ENCODE measurements at regions not wholly inside any gene's neighbourhood (a gene's known extent, or its start where the extent isn't known, plus 50 kb on each side); places are given as distances from the start of the nearest gene placed in this dataset.

DNA sequence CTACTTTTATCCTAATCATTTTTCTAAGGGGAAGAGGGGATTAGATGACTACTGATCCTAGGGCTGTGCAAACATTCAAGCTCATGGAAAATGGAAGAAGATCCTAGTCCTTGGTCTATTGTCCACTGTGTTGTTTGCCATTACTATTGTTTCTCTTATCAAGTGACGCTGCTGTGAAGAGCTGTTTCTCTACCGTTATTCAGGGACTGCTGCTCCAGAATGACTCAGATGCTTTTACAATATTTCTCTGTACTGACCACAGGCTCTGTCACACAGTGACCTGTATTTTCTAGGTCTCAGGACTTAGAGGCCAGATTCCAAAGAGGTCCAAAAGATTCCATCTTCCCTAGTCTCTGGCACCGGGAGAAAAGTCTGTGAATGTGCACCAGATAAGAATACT is 159.5 kb upstream of the CHD1 start:
- no peaks in the 10 kb centered on the region for H3K79me1 ChIP-seq (ENCODE audit: low read depth, low read length)
- H3K23ac ChIP-seq (ENCODE audit: insufficient read length), result no peak overlapping the region
- H2BK120ac ChIP-seq (replicated peaks; ENCODE audit: low read depth, low read length), result no peak overlapping the region
- ChIA-PET POLR2A (ENCODE audit: partially characterized antibody) (no interaction called here), CTCF (ENCODE audit: partially characterized antibody) (interaction anchor here (1.2 to 2.0 kb wide), 2 partner anchors 11 to 17 kb away, joined by 3 to 5 read pairs; no protein-coding TSS in a partner anchor)
- 98% methylated on average over 3 of the region's 3 CpGs; no CpG with 5 or more reads in 1 of the 2 experiments for WGBS, 2 experiments (ENCODE audit: extremely low coverage in 1 of 2, insufficient coverage in 1 of 2, insufficient read length in 1 of 2, insufficient replicate concordance in 2 of 2, low coverage in 1 of 2, low lambda C conversion rate in 2 of 2, missing lambda C conversion rate in 1 of 2)
- H3K56ac ChIP-seq (replicated peaks; ENCODE audit: insufficient read length, low read depth, low read length), result no peak overlapping the region
- H2BK5ac ChIP-seq (ENCODE audit: low read depth, low read length), result no peak overlapping the region
- no peak overlapping the region for H3K4me2 ChIP-seq (ENCODE audit: insufficient read depth in 1 of 2, low read depth in 2 of 2, low read length in 2 of 2)
- TF ChIP-seq MAFK (IDR thresholded peaks at IDR 0.05; ENCODE audit: low read depth, low read length) (no peak), JUND (IDR thresholded peaks at IDR 0.05; ENCODE audit: low read length) (no peak), BCL11A (IDR thresholded peaks at IDR 0.05; ENCODE audit: low read depth in 2 of 2, low read length in 2 of 2) (no peak), POU5F1 (IDR thresholded peaks at IDR 0.05; ENCODE audit: low read depth, low read length) (no peak)
- H2AFZ ChIP-seq (ENCODE audit: low read length), result no peak overlapping the region
- no peak overlapping the region for H3K27ac ChIP-seq (ENCODE audit: low read depth, low read length)
- no peaks in the 10 kb centered on the region for H4K20me1 ChIP-seq (replicated peaks in 1 of 2; ENCODE audit: control insufficient read depth in 1 of 2, insufficient read depth in 2 of 2, low read length in 2 of 2)
- H3K18ac ChIP-seq (ENCODE audit: extremely low read depth, low read length), result no peak overlapping the region
- H2BK15ac ChIP-seq (ENCODE audit: low read length), result no peak overlapping the region
- no peak overlapping the region for H3K14ac ChIP-seq (ENCODE audit: insufficient read length)
- H3K4me3 ChIP-seq (ENCODE audit: extremely low read depth in 1 of 4, insufficient read depth in 2 of 4, low read depth in 3 of 4, low read length in 4 of 4), result no peak overlapping the region
- H3K36me3 ChIP-seq (ENCODE audit: control insufficient read depth in 2 of 4, insufficient read depth in 4 of 4, low read length in 3 of 4), result no peaks in the 10 kb centered on the region
- DNase-seq (ENCODE audit: low read depth in 1 of 2, low spot score in 2 of 2) (no peak), FAIRE-seq (no peak)
- H2BK20ac ChIP-seq (ENCODE audit: low read length), result no peak overlapping the region
- H3K23me2 ChIP-seq (ENCODE audit: low read depth, low read length), result no peaks in the 10 kb centered on the region
- H2AK5ac ChIP-seq (ENCODE audit: low read depth, low read length), result no peak overlapping the region
- peaks cover 4 to 5% of the 10 kb centered on the region in 2 experiments; a peak in 3 of 4 replicates for H3K9me3 ChIP-seq (ENCODE audit: insufficient read depth in 2 of 2, low read depth in 1 of 2, low read length in 1 of 2)
- H4K8ac ChIP-seq (ENCODE audit: extremely low read depth, insufficient read depth, low read length), result no peak overlapping the region
- peaks cover 0 to 1% (median 0%) of the 10 kb centered on the region in 4 experiments; a peak in 1 of 7 replicates for H3K27me3 ChIP-seq (replicated peaks in 1 of 4; ENCODE audit: control insufficient read depth in 3 of 4, extremely low read depth in 1 of 4, insufficient read depth in 3 of 4, low read length in 3 of 4)
- H3K79me2 ChIP-seq (ENCODE audit: control insufficient read depth in 1 of 2, insufficient read depth in 2 of 2, low read length in 2 of 2), result no peaks in the 10 kb centered on the region
- no peak overlapping the region for H3K4ac ChIP-seq (replicated peaks; ENCODE audit: insufficient read length, low read depth, low read length)
- no peak overlapping the region for H4K91ac ChIP-seq (replicated peaks; ENCODE audit: insufficient read length, low read length)
- H3K9ac ChIP-seq (replicated peaks in 1 of 4; ENCODE audit: extremely low read depth in 1 of 4, low read depth in 3 of 4, low read length in 3 of 4), result no peak overlapping the region
- no peak overlapping the region for H4K5ac ChIP-seq (ENCODE audit: insufficient read length, low read depth, low read length)
- H3K4me1 ChIP-seq (replicated peaks in 1 of 4; ENCODE audit: control insufficient read depth in 3 of 4, insufficient read depth in 4 of 4, low read length in 3 of 4), result no peaks in the 10 kb centered on the region
- H2BK12ac ChIP-seq (ENCODE audit: low read depth, low read length), result no peak overlapping the region

Measured in H1 (cell line).